H9 (cell line): ENCODE measurements at regions not wholly inside any gene's neighbourhood (a gene's known extent, or its start where the extent isn't known, plus 50 kb on each side); places are given as distances from the start of the nearest gene placed in this dataset.

Source experiments
- DNase-seq: peaks from one replicate; pipeline ENCODE4 v3.0.0-alpha.2; 2017
- H2AFZ ChIP-seq: one replicate; pipeline ENCODE4 v1.6.1; 2013; ENCODE audit warnings: mild to moderate bottlenecking, low read length, control low read depth, moderate library complexity
- H2AK5ac ChIP-seq: 2 replicates; pipeline ENCODE4 v1.6.1; 2013; ENCODE audit warnings: low read length, control low read depth, mixed read lengths; ENCODE audit not compliant: insufficient read length
- H2BK120ac ChIP-seq: one replicate; pipeline ENCODE4 v1.6.1; 2013; ENCODE audit warnings: low read depth, mild to moderate bottlenecking, low read length, control low read depth, inconsistent platforms; ENCODE audit not compliant: poor library complexity, severe bottlenecking
- H2BK12ac ChIP-seq: 2 replicates; pipeline ENCODE4 v1.6.1; 2013; ENCODE audit warnings: low read length, control low read depth, mixed read lengths, low read depth; ENCODE audit not compliant: insufficient read length
- H2BK15ac ChIP-seq: 2 replicates; pipeline ENCODE4 v1.6.1; 2013; ENCODE audit warnings: low read depth, low read length, control low read depth
- H2BK20ac ChIP-seq: one replicate; pipeline ENCODE4 v1.6.1; 2013; ENCODE audit warnings: low read depth, mild to moderate bottlenecking, low read length, control low read depth, inconsistent platforms; ENCODE audit not compliant: poor library complexity, severe bottlenecking
- H2BK5ac ChIP-seq: 2 replicates; pipeline ENCODE4 v1.6.1; 2013; ENCODE audit warnings: low read length, control low read depth, mixed read lengths; ENCODE audit not compliant: insufficient read length
- H3K14ac ChIP-seq: 2 replicates; pipeline ENCODE4 v1.6.1; 2013; ENCODE audit warnings: low read length, control low read depth; ENCODE audit not compliant: insufficient read depth
- H3K18ac ChIP-seq: 2 replicates; pipeline ENCODE4 v1.6.1; 2013; ENCODE audit warnings: low read depth, mild to moderate bottlenecking, mixed read lengths, low read length, control low read depth; ENCODE audit not compliant: insufficient read length
- H3K23ac ChIP-seq: 2 replicates; pipeline ENCODE4 v1.6.1; 2013; ENCODE audit warnings: low read length, control low read depth, mixed read lengths, low read depth; ENCODE audit not compliant: insufficient read length
- H3K23me2 ChIP-seq: 2 replicates; pipeline ENCODE4 v1.6.1; 2013; ENCODE audit warnings: low read depth, mild to moderate bottlenecking, mixed read lengths, low read length, control low read depth; ENCODE audit not compliant: insufficient read length, poor library complexity, severe bottlenecking
- H3K27ac ChIP-seq: 2 replicates; pipeline ENCODE4 v1.5.1; 2013; ENCODE audit warnings: low read length, control low read depth, mixed read lengths, low read depth; ENCODE audit not compliant: insufficient read length
- H3K27me3 ChIP-seq: 2 replicates; pipeline ENCODE4 v1.6.1; 2013; ENCODE audit warnings: low read length, control low read depth, inconsistent platforms; ENCODE audit not compliant: insufficient read depth
- H3K4ac ChIP-seq: 2 replicates; pipeline ENCODE4 v1.6.1; 2013; ENCODE audit warnings: low read depth, mild to moderate bottlenecking, control low read depth, inconsistent platforms, low read length, moderate library complexity
- H3K4me1 ChIP-seq: 2 replicates; pipeline ENCODE4 v1.6.1; 2013; ENCODE audit warnings: low read length, control low read depth, inconsistent platforms; ENCODE audit not compliant: insufficient read depth
- H3K4me2 ChIP-seq: 2 replicates; pipeline ENCODE4 v1.6.1; 2013; ENCODE audit warnings: low read length, control low read depth, mixed read lengths; ENCODE audit not compliant: insufficient read length, insufficient read depth
- H3K56ac ChIP-seq: 2 replicates; pipeline ENCODE4 v1.6.1; 2013; ENCODE audit warnings: low read depth, mild to moderate bottlenecking, mixed read lengths, low read length, control low read depth; ENCODE audit not compliant: insufficient read length
- H3K79me1 ChIP-seq: 2 replicates; pipeline ENCODE4 v1.6.1; 2013; ENCODE audit warnings: low read depth, mild to moderate bottlenecking, moderate library complexity, low read length, control low read depth, inconsistent platforms; ENCODE audit not compliant: insufficient read depth, poor library complexity, severe bottlenecking
- H3K79me2 ChIP-seq: 2 replicates; pipeline ENCODE4 v1.6.1; 2013; ENCODE audit warnings: low read length, control low read depth, inconsistent platforms; ENCODE audit not compliant: insufficient read depth
- H3K9ac ChIP-seq: 2 replicates; pipeline ENCODE4 v1.6.1; 2013; ENCODE audit warnings: low read length, control low read depth, mixed read lengths; ENCODE audit not compliant: insufficient read length; ENCODE audit errors: extremely low read depth
- H3K9me3 ChIP-seq: one replicate; pipeline ENCODE4 v1.6.1; 2013; ENCODE audit warnings: low read depth, low read length, inconsistent platforms; ENCODE audit not compliant: control insufficient read depth
- H3T11ph ChIP-seq: one replicate; pipeline ENCODE4 v1.6.1; 2013; ENCODE audit warnings: mild to moderate bottlenecking, low read length, control low read depth, inconsistent platforms
- H4K20me1 ChIP-seq: one replicate; pipeline ENCODE4 v1.6.1; 2013; ENCODE audit not compliant: control insufficient read depth, insufficient read length, insufficient read depth
- H4K5ac ChIP-seq: 2 replicates; pipeline ENCODE4 v1.6.1; 2013; ENCODE audit warnings: low read depth, mild to moderate bottlenecking, mixed read lengths, low read length, control low read depth; ENCODE audit not compliant: insufficient read length
- H4K8ac ChIP-seq: replicated peaks from 2 replicates; pipeline ENCODE4 v1.6.1; 2013; ENCODE audit warnings: low read length, control low read depth, mixed read lengths, low read depth; ENCODE audit not compliant: insufficient read length
- H4K91ac ChIP-seq: 2 replicates; pipeline ENCODE4 v1.6.1; 2013; ENCODE audit warnings: low read depth, mild to moderate bottlenecking, moderate library complexity, mixed read lengths, low read length, control low read depth; ENCODE audit not compliant: insufficient read length
- H3K27ac Mint-ChIP-seq, 3 experiments: 2 replicates in 2 of 3; 3 replicates in 1 of 3; pipeline ENCODE4 v1.8.0; 2020 to 2021; ENCODE audit warnings: mixed read lengths in 3 of 3, mild to moderate bottlenecking in 1 of 3, moderate library complexity in 1 of 3
- H3K27me3 Mint-ChIP-seq: 2 replicates; pipeline ENCODE4 v1.8.0; 2021; ENCODE audit warnings: low read depth, mild to moderate bottlenecking, moderate library complexity, mixed read lengths
- H3K36me3 Mint-ChIP-seq, 3 experiments: 2 replicates in 2 of 3; 3 replicates in 1 of 3; pipeline ENCODE4 v1.8.0; 2020 to 2021; ENCODE audit warnings: low read depth in 3 of 3, mixed read lengths in 3 of 3; ENCODE audit not compliant: insufficient read depth in 1 of 3
- H3K4me1 Mint-ChIP-seq, 2 experiments: 2 replicates each; pipeline ENCODE4 v1.8.0; 2020; ENCODE audit warnings: mixed read lengths in 2 of 2
- H3K4me3 Mint-ChIP-seq, 2 experiments: 2 replicates in 1 of 2; 3 replicates in 1 of 2; pipeline ENCODE4 v1.8.0; 2020 to 2021; ENCODE audit warnings: mild to moderate bottlenecking in 2 of 2, mixed read lengths in 2 of 2, moderate library complexity in 1 of 2
- H3K9me3 Mint-ChIP-seq, 2 experiments: 2 replicates in 1 of 2; 3 replicates in 1 of 2; pipeline ENCODE4 v1.8.0; 2020; ENCODE audit warnings: mild to moderate bottlenecking in 2 of 2, mixed read lengths in 2 of 2, moderate library complexity in 1 of 2
- CTCF ChIP-seq: fragments of 200-600 bp; sonication (generic); conservative IDR thresholded peaks from 3 replicates; pipeline ENCODE4 v1.8.0; 2021; ENCODE audit warnings: antibody characterized with exemption, mild to moderate bottlenecking
- WGBS: extraction: QIAGEN DNeasy Blood & Tissue Kit; methylation state at CpG from one replicate; pipeline ENCODE4 v1.1.7; 2013; ENCODE audit warnings: missing lambda C conversion rate, low lambda C conversion rate, mixed read lengths; ENCODE audit not compliant: insufficient read length; ENCODE audit errors: extremely low coverage; 5-methylcytosine and 5-hydroxymethylcytosine counted together

GRCh38 chr6:3532296-3532916 lies 75.6 kb upstream of the SLC22A23 start:
- DNase-seq: no peak
- H3K9me3 ChIP-seq: no peaks in the 10 kb centered on the region
- no peak overlapping the region for H2AFZ ChIP-seq
- H3K4ac ChIP-seq: no peak overlapping the region
- Mint-ChIP-seq H3K27ac (no peak overlapping the region), H3K36me3 (peaks cover 0 to 2% (median 0%) of the 10 kb centered on the region in 3 experiments; a peak in 2 of 7 replicates), H3K4me1 (0 out of 4 replicates have a peak, but pooled peaks cover 0 to 2% of the 10 kb centered on the region in 2 experiments), H3K9me3 (peaks cover 3 to 4% of the 10 kb centered on the region in 2 experiments; a peak in 3 of 5 replicates), H3K27me3 (peaks cover 7% of the 10 kb centered on the region; the same call in 1 of the 2 replicates), H3K4me3 (no peak overlapping the region)
- no peaks in the 10 kb centered on the region for H3K79me2 ChIP-seq
- no peak overlapping the region for H3K23ac ChIP-seq
- H4K8ac ChIP-seq: no peak overlapping the region
- no peak overlapping the region for H3K14ac ChIP-seq
- no peak overlapping the region for H3K27ac ChIP-seq
- H2AK5ac ChIP-seq: no peak overlapping the region
- H3K9ac ChIP-seq: no peak overlapping the region
- H3K56ac ChIP-seq: no peak overlapping the region
- no peak for TF ChIP-seq CTCF
- no peaks in the 10 kb centered on the region for H3K79me1 ChIP-seq
- no peaks in the 10 kb centered on the region for H3K27me3 ChIP-seq
- no peak overlapping the region for H4K5ac ChIP-seq
- H2BK120ac ChIP-seq: no peak overlapping the region
- H2BK15ac ChIP-seq: no peak overlapping the region
- H3K18ac ChIP-seq: no peak overlapping the region
- no peaks in the 10 kb centered on the region for H4K20me1 ChIP-seq
- no peak overlapping the region for H2BK12ac ChIP-seq
- no peak overlapping the region for H2BK5ac ChIP-seq
- no peak overlapping the region for H2BK20ac ChIP-seq
- no CpG with 5 or more reads among the region's 5 CpGs for WGBS
- no peaks in the 10 kb centered on the region for H3K4me1 ChIP-seq
- H3K23me2 ChIP-seq: no peaks in the 10 kb centered on the region
- H4K91ac ChIP-seq: no peak overlapping the region
- H3K4me2 ChIP-seq: no peak overlapping the region
- no peak overlapping the region for H3T11ph ChIP-seq
